IMR-90 (cell line): ENCODE measurements at regions not wholly inside any gene's neighbourhood (a gene's known extent, or its start where the extent isn't known, plus 50 kb on each side); places are given as distances from the start of the nearest gene placed in this dataset.

ENCODE experiments used
- ATAC-seq: fragments of 200-7000 bp; cut with Tn5 transposase; 2 replicates; pipeline ENCODE4 v1.9.1; 2020; ENCODE audit warnings: low read depth, mild to moderate bottlenecking, moderate library complexity
- BruUV-seq: library from RNA; stranded (reverse); fragments of 400-500 nt; replicated peaks from 2 replicates; lab custom pipeline; 2021; lab: Mats Ljungman, UMichigan
- CTCF ChIA-PET: fragments of 300-600 bp; formaldehyde crosslinking; extraction: SDS; loops from one replicate; lab custom pipeline; 2021; ENCODE audit warnings: antibody characterized with exemption; lab: Yijun Ruan, JAX
- POLR2A ChIA-PET: fragments of 300-600 bp; sonication (Branson Sonifier 250); formaldehyde crosslinking; loops from one replicate; lab custom pipeline; 2022; ENCODE audit warnings: antibody characterized with exemption; ENCODE audit not compliant: unreplicated experiment; lab: Charles Lee
- DNase-seq: peaks from one replicate; pipeline ENCODE4 v3.0.0; 2013
- H2AFZ ChIP-seq: replicated peaks from 2 replicates; pipeline ENCODE3; 2013; ENCODE audit warnings: low read length, mild to moderate bottlenecking; ENCODE audit not compliant: poor library complexity
- H2AK5ac ChIP-seq: 2 replicates; pipeline ENCODE4 v1.6.1; 2013; ENCODE audit warnings: low read depth, low read length, inconsistent platforms
- H2AK9ac ChIP-seq: replicated peaks from 2 replicates; pipeline ENCODE3; 2013; ENCODE audit warnings: mild to moderate bottlenecking, low read depth, low read length, moderate library complexity; ENCODE audit not compliant: poor library complexity
- H2BK120ac ChIP-seq: 2 replicates; pipeline ENCODE4 v1.6.1; 2013; ENCODE audit warnings: low read depth, low read length, inconsistent platforms
- H2BK15ac ChIP-seq: 3 replicates; pipeline ENCODE4 v1.6.1; 2013; ENCODE audit warnings: low read depth, low read length, inconsistent platforms
- H2BK20ac ChIP-seq: 2 replicates; pipeline ENCODE4 v1.6.1; 2013; ENCODE audit warnings: low read depth, mild to moderate bottlenecking, inconsistent platforms, low read length, moderate library complexity
- H2BK5ac ChIP-seq: 2 replicates; pipeline ENCODE4 v1.6.1; 2013; ENCODE audit warnings: mild to moderate bottlenecking, low read depth, low read length, inconsistent platforms; ENCODE audit not compliant: poor library complexity, severe bottlenecking
- H3K14ac ChIP-seq: replicated peaks from 2 replicates; pipeline ENCODE4 v1.6.1; 2013; ENCODE audit warnings: low read depth, low read length, inconsistent platforms
- H3K18ac ChIP-seq: 2 replicates; pipeline ENCODE4 v1.6.1; 2013; ENCODE audit warnings: low read depth, low read length, control low read depth
- H3K23ac ChIP-seq: 2 replicates; pipeline ENCODE4 v1.6.1; 2013; ENCODE audit warnings: low read depth, low read length, inconsistent platforms
- H3K27ac ChIP-seq: 2 replicates; pipeline ENCODE4 v1.5.1; 2013; ENCODE audit warnings: mild to moderate bottlenecking, control low read depth, low read length; ENCODE audit not compliant: insufficient read depth
- H3K27me3 ChIP-seq: 2 replicates; pipeline ENCODE4 v1.6.1; 2013; ENCODE audit warnings: low read length; ENCODE audit not compliant: control insufficient read depth, insufficient read depth
- H3K36me3 ChIP-seq: 2 replicates; pipeline ENCODE4 v1.6.1; 2013; ENCODE audit warnings: low read length, mixed read lengths; ENCODE audit not compliant: control insufficient read depth, insufficient read depth
- H3K4ac ChIP-seq: 2 replicates; pipeline ENCODE4 v1.6.1; 2013; ENCODE audit warnings: low read depth, low read length, inconsistent platforms
- H3K4me1 ChIP-seq: 2 replicates; pipeline ENCODE4 v1.6.1; 2013; ENCODE audit warnings: low read length, mixed read lengths; ENCODE audit not compliant: control insufficient read depth, insufficient read depth
- H3K4me2 ChIP-seq: 2 replicates; pipeline ENCODE4 v1.6.1; 2013; ENCODE audit warnings: low read depth, mild to moderate bottlenecking, control low read depth, low read length, moderate library complexity
- H3K4me3 ChIP-seq: 2 replicates; pipeline ENCODE4 v1.5.1; 2013; ENCODE audit warnings: low read depth, mild to moderate bottlenecking, control low read depth, low read length, moderate library complexity; ENCODE audit not compliant: insufficient read depth
- H3K56ac ChIP-seq: 2 replicates; pipeline ENCODE4 v1.6.1; 2013; ENCODE audit warnings: low read length, inconsistent platforms; ENCODE audit not compliant: insufficient read depth; ENCODE audit errors: extremely low read depth
- H3K79me1 ChIP-seq, 2 experiments: 2 replicates each; pipeline ENCODE4 v1.6.1; 2013; ENCODE audit warnings: low read length in 2 of 2, inconsistent platforms in 1 of 2, low read depth in 1 of 2
- H3K9ac ChIP-seq: 2 replicates; pipeline ENCODE4 v1.6.1; 2013; ENCODE audit warnings: low read depth, low read length, control low read depth
- H3K9me1 ChIP-seq: 2 replicates; pipeline ENCODE4 v1.6.1; 2013; ENCODE audit warnings: low read length, inconsistent platforms; ENCODE audit not compliant: insufficient read depth
- H3K9me3 ChIP-seq: 2 replicates; pipeline ENCODE4 v1.6.1; 2013; ENCODE audit warnings: low read length; ENCODE audit not compliant: control insufficient read depth, insufficient read depth
- H4K20me1 ChIP-seq: 2 replicates; pipeline ENCODE4 v1.6.1; 2013; ENCODE audit warnings: low read length, inconsistent platforms; ENCODE audit not compliant: insufficient read depth
- H4K5ac ChIP-seq: 2 replicates; pipeline ENCODE4 v1.6.1; 2013; ENCODE audit warnings: mild to moderate bottlenecking, low read depth, low read length, control low read depth
- H4K8ac ChIP-seq, 2 experiments: 2 replicates each; pipeline ENCODE4 v1.6.1; 2013; ENCODE audit warnings: low read depth in 2 of 2, low read length in 2 of 2, control low read depth in 1 of 2, inconsistent platforms in 1 of 2
- H4K91ac ChIP-seq: 2 replicates; pipeline ENCODE4 v1.6.1; 2013; ENCODE audit warnings: low read depth, low read length, inconsistent platforms; ENCODE audit not compliant: insufficient read depth
- BHLHE40 ChIP-seq: fragments of 150-350 bp; IDR thresholded peaks from 2 replicates; pipeline ENCODE4 v1.6.1; 2016; ENCODE audit warnings: mild to moderate bottlenecking, low read depth, low read length
- CEBPB ChIP-seq: IDR thresholded peaks from 2 replicates; pipeline ENCODE4 v1.6.1; 2012; ENCODE audit warnings: low read depth, low read length, improper control_type of control experiment
- CHD1 ChIP-seq: IDR thresholded peaks from 2 replicates; pipeline ENCODE4 v1.6.1; 2012; ENCODE audit warnings: low read depth, low read length, improper control_type of control experiment
- CTCF ChIP-seq: conservative IDR thresholded peaks from 2 replicates; pipeline ENCODE4 v1.5.1; 2012; ENCODE audit warnings: mild to moderate bottlenecking, low read depth, low read length, improper control_type of control experiment
- FOS ChIP-seq: fragments of 150-350 bp; IDR thresholded peaks from 2 replicates; pipeline ENCODE4 v1.6.1; 2016; ENCODE audit warnings: low read depth, low read length
- MAFK ChIP-seq: IDR thresholded peaks from 2 replicates; pipeline ENCODE4 v1.6.1; 2012; ENCODE audit warnings: low read depth, low read length, improper control_type of control experiment
- MAZ ChIP-seq: IDR thresholded peaks from 2 replicates; pipeline ENCODE4 v1.6.1; 2012; ENCODE audit warnings: low read depth, mild to moderate bottlenecking, low read length, improper control_type of control experiment, moderate library complexity, borderline replicate concordance
- MXI1 ChIP-seq: IDR thresholded peaks from 2 replicates; pipeline ENCODE4 v1.6.1; 2012; ENCODE audit warnings: low read depth, mild to moderate bottlenecking, low read length, moderate library complexity, borderline replicate concordance
- NFE2L2 ChIP-seq: fragments of 150-350 bp; IDR thresholded peaks from 2 replicates; pipeline ENCODE4 v1.6.1; 2016; ENCODE audit warnings: low read depth, mild to moderate bottlenecking, low read length
- POLR2A ChIP-seq: IDR thresholded peaks from 2 replicates; pipeline ENCODE4 v1.6.1; 2012; ENCODE audit warnings: mild to moderate bottlenecking, low read depth, low read length
- RAD21 ChIP-seq: IDR thresholded peaks from 2 replicates; pipeline ENCODE4 v1.6.1; 2012; ENCODE audit warnings: low read length, improper control_type of control experiment
- RCOR1 ChIP-seq: IDR thresholded peaks from 2 replicates; pipeline ENCODE4 v1.6.1; 2012; ENCODE audit warnings: mild to moderate bottlenecking, low read length, improper control_type of control experiment; ENCODE audit not compliant: insufficient replicate concordance
- RFX5 ChIP-seq: IDR thresholded peaks from 2 replicates; pipeline ENCODE4 v1.8.0; 2012; ENCODE audit warnings: low read depth, mild to moderate bottlenecking, low read length, moderate library complexity
- SMC3 ChIP-seq: fragments of 150-350 bp; IDR thresholded peaks from 2 replicates; pipeline ENCODE4 v1.6.1; 2016; ENCODE audit warnings: low read depth, mild to moderate bottlenecking, antibody characterized with exemption, low read length, moderate library complexity
- USF2 ChIP-seq: fragments of 150-350 bp; IDR thresholded peaks from 2 replicates; pipeline ENCODE4 v1.6.1; 2017; ENCODE audit warnings: mild to moderate bottlenecking, antibody characterized with exemption, low read length, low read depth
- WGBS, 2 experiments: methylation state at CpG; one replicate each; pipeline versions ENCODE4 v1.1.5 to v1.1.7; 2013; ENCODE audit warnings: missing lambda C conversion rate in 2 of 2; ENCODE audit not compliant: insufficient read length in 1 of 2; ENCODE audit errors: extremely low coverage in 2 of 2; 5-methylcytosine and 5-hydroxymethylcytosine counted together
- dilution Hi-C: fragments of 300-500 bp; cut with HindIII; formaldehyde crosslinking; loops from one replicate; pipeline ENCODE4 v1.14.3; 2018; ENCODE audit warnings: low sequenced_read_pairs; ENCODE audit not compliant: unreplicated experiment
- in situ Hi-C: fragments of 300-500 bp; cut with MboI; formaldehyde crosslinking; loops from 3 replicates; pipeline ENCODE4 v1.14.3; 2019; ENCODE audit warnings: low sequenced_read_pairs, inconsistent platforms, mixed read lengths
- intact Hi-C: fragments of 100-400 bp; cut with micrococcal nuclease; formaldehyde crosslinking; loops from 2 replicates; pipeline ENCODE4 v1.10.0; 2022
- TF ChIP-seq, protein P1 (sequence below): fragments of 150-350 bp; IDR thresholded peaks from 2 replicates; pipeline ENCODE4 v1.6.1; 2016; ENCODE audit warnings: low read depth, mild to moderate bottlenecking, low read length, moderate library complexity, borderline replicate concordance

DNA sequence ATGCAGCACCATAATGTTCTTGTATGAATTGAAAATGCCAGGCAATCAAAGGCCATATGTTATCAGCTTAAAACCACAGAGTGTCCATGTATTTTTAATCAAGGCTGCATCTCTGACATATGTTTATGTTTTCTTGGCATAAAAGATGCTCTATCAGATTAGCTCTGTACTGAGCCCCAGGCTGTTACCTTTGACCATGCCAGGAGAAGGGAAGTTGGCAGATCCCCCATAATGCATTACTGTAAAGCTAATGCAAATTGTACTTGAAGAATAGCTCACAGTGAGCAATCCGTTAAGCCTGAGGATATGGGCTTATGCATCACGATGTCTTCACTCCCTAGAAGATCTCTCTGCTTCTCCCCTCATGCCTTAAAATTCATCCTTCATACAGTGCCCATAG lies 414.4 kb downstream of the BRINP1 start:
- no peak overlapping the region for H3K27ac ChIP-seq
- no CpG with 5 or more reads among the region's 2 CpGs for WGBS, 2 experiments
- DNase-seq (no peak), ATAC-seq (no peak)
- H3K56ac ChIP-seq, result no peak overlapping the region
- BruUV-seq, result no TSS peak
- H4K91ac ChIP-seq, result no peak overlapping the region
- no peaks in the 10 kb centered on the region for H3K79me1 ChIP-seq
- dilution Hi-C loops, result no loop called here
- in situ Hi-C loops, result no loop called here
- no peak overlapping the region for H3K18ac ChIP-seq
- no peaks in the 10 kb centered on the region for H3K36me3 ChIP-seq
- no peak overlapping the region for H3K4ac ChIP-seq
- no peaks in the 10 kb centered on the region for H3K27me3 ChIP-seq
- H3K9me3 ChIP-seq, result peaks cover 7% of the 10 kb centered on the region; the same call in 1 of the 2 replicates
- no peak overlapping the region for H2AK9ac ChIP-seq
- H3K14ac ChIP-seq, result no peak overlapping the region
- H2BK20ac ChIP-seq, result no peak overlapping the region
- no peak overlapping the region for H4K8ac ChIP-seq
- ChIA-PET CTCF (no interaction called here), POLR2A (no interaction called here)
- no peak for TF ChIP-seq USF2
- no peak for TF ChIP-seq RFX5
- no peak for TF ChIP-seq FOS
- no peak for TF ChIP-seq RAD21
- TF ChIP-seq CEBPB, result no peak
- TF ChIP-seq MXI1, result no peak
- TF ChIP-seq, protein P1, sequence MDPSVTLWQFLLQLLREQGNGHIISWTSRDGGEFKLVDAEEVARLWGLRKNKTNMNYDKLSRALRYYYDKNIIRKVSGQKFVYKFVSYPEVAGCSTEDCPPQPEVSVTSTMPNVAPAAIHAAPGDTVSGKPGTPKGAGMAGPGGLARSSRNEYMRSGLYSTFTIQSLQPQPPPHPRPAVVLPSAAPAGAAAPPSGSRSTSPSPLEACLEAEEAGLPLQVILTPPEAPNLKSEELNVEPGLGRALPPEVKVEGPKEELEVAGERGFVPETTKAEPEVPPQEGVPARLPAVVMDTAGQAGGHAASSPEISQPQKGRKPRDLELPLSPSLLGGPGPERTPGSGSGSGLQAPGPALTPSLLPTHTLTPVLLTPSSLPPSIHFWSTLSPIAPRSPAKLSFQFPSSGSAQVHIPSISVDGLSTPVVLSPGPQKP, result no peak
- TF ChIP-seq RCOR1, result no peak
- no peak for TF ChIP-seq MAZ
- TF ChIP-seq BHLHE40, result no peak
- TF ChIP-seq MAFK, result no peak
- TF ChIP-seq POLR2A, result no peak
- TF ChIP-seq CHD1, result no peak
- TF ChIP-seq SMC3, result no peak
- TF ChIP-seq CTCF, result no peak
- no peak for TF ChIP-seq NFE2L2
- no peak overlapping the region for H2BK15ac ChIP-seq
- no peak overlapping the region for H2AK5ac ChIP-seq
- no peak overlapping the region for H3K4me2 ChIP-seq
- H3K4me3 ChIP-seq, result no peak overlapping the region
- intact Hi-C loops, result no loop called here
- H2BK120ac ChIP-seq, result no peak overlapping the region
- no peaks in the 10 kb centered on the region for H3K9me1 ChIP-seq
- no peak overlapping the region for H4K5ac ChIP-seq
- no peaks in the 10 kb centered on the region for H4K20me1 ChIP-seq
- no peak overlapping the region for H3K23ac ChIP-seq
- H3K9ac ChIP-seq, result no peak overlapping the region
- no peaks in the 10 kb centered on the region for H3K4me1 ChIP-seq
- H2AFZ ChIP-seq, result no peak overlapping the region
- no peak overlapping the region for H2BK5ac ChIP-seq
